SK-N-SH (cell line): ENCODE measurements at regions not wholly inside any gene's neighbourhood (a gene's known extent, or its start where the extent isn't known, plus 50 kb on each side); places are given as distances from the start of the nearest gene placed in this dataset.

Experiments used
- CTCF ChIA-PET: fragments of 300-600, 350-600 bp; formaldehyde crosslinking; extraction: SDS; loops from one replicate; lab custom pipeline; 2021; lab: Yijun Ruan, JAX
- POLR2A ChIA-PET: fragments of 350-600 bp; sonication (Branson Sonifier 250); formaldehyde crosslinking; extraction: SDS; loops from one replicate; lab custom pipeline; 2020; ENCODE audit warnings: antibody characterized with exemption, inconsistent platforms; lab: Yijun Ruan, JAX
- DNase-seq: peaks from one replicate; pipeline ENCODE4 v3.0.0; 2012
- H2AFZ ChIP-seq: fragments of 200-600 bp; sonication (generic); 2 replicates; pipeline ENCODE4 v1.8.1; 2016; ENCODE audit warnings: antibody characterized with exemption, mild to moderate bottlenecking, low read depth
- H3F3A ChIP-seq: fragments of 200-600 bp; sonication (generic); replicated peaks from 2 replicates; pipeline ENCODE3; 2016; ENCODE audit warnings: antibody characterized with exemption, mild to moderate bottlenecking; ENCODE audit not compliant: insufficient read depth
- H3K27ac ChIP-seq, 2 experiments: fragments of 200-500 bp in 1 of 2; fragments of 200-600 bp in 1 of 2; sonication (Bioruptor generic) in 1 of 2; sonication (generic), shearing (Covaris generic) in 1 of 2; 2 replicates each; pipeline versions ENCODE4 v1.5.1 to v1.6.1; 2014 to 2016; ENCODE audit warnings: low read depth in 2 of 2, inconsistent platforms in 1 of 2, low read length in 1 of 2, mild to moderate bottlenecking in 1 of 2, mixed read lengths in 1 of 2
- H3K27me3 ChIP-seq: fragments of 200-600 bp; sonication (generic), shearing (Covaris generic); 2 replicates; pipeline ENCODE4 v1.6.1; 2016; ENCODE audit warnings: mixed run types; ENCODE audit not compliant: insufficient read depth
- H3K36me3 ChIP-seq, 2 experiments: fragments of 200-500 bp in 1 of 2; fragments of 200-600 bp in 1 of 2; sonication (Bioruptor generic) in 1 of 2; sonication (generic) in 1 of 2; replicated peaks in 1 of 2; 2 replicates each; pipeline versions ENCODE3 to v1.5.1; 2014 to 2016; ENCODE audit warnings: low read length in 1 of 2, mild to moderate bottlenecking in 1 of 2; ENCODE audit not compliant: insufficient read depth in 2 of 2, control insufficient read depth in 1 of 2
- H3K4me1 ChIP-seq, 2 experiments: fragments of 200-500 bp in 1 of 2; fragments of 200-600 bp in 1 of 2; sonication (Bioruptor generic) in 1 of 2; sonication (generic), shearing (Covaris generic) in 1 of 2; 2 replicates each; pipeline versions ENCODE4 v1.5.1 to v1.6.1; 2014 to 2016; ENCODE audit warnings: low read depth in 1 of 2, low read length in 1 of 2, mixed run types in 1 of 2; ENCODE audit not compliant: insufficient read depth in 2 of 2, control insufficient read depth in 1 of 2
- H3K4me2 ChIP-seq: fragments of 200-600 bp; sonication (generic), shearing (Covaris generic); 2 replicates; pipeline ENCODE4 v1.6.1; 2017; ENCODE audit warnings: mixed run types
- H3K4me3 ChIP-seq, 2 experiments: fragments of 200-500 bp in 1 of 2; fragments of 200-600 bp in 1 of 2; sonication (Bioruptor generic) in 1 of 2; sonication (generic), shearing (Covaris generic) in 1 of 2; 2 replicates each; pipeline versions ENCODE4 v1.5.1 to v1.8.1; 2014 to 2016; ENCODE audit warnings: low read depth in 2 of 2, inconsistent platforms in 1 of 2, low read length in 1 of 2, mild to moderate bottlenecking in 1 of 2, mixed read lengths in 1 of 2, moderate library complexity in 1 of 2
- H3K79me2 ChIP-seq: fragments of 200-600 bp; sonication (generic); 2 replicates; pipeline ENCODE4 v1.8.1; 2017; ENCODE audit warnings: mild to moderate bottlenecking; ENCODE audit not compliant: insufficient read depth
- H3K9ac ChIP-seq: fragments of 200-600 bp; sonication (generic); 2 replicates; pipeline ENCODE4 v1.6.1; 2017; ENCODE audit warnings: mixed run types
- H3K9me2 ChIP-seq: fragments of 200-600 bp; sonication (generic); 2 replicates; pipeline ENCODE4 v1.6.1; 2017; ENCODE audit warnings: mixed run types
- H3K9me3 ChIP-seq: fragments of 200-600 bp; sonication (generic); 2 replicates; pipeline ENCODE4 v1.6.1; 2017; ENCODE audit warnings: mixed run types, mild to moderate bottlenecking, moderate library complexity
- H4K20me1 ChIP-seq: fragments of 200-600 bp; sonication (generic); 2 replicates; pipeline ENCODE4 v1.6.1; 2017; ENCODE audit warnings: mild to moderate bottlenecking, mixed run types; ENCODE audit not compliant: insufficient read depth
- CHD2 ChIP-seq: fragments of 150-350 bp; IDR thresholded peaks from 2 replicates; pipeline ENCODE4 v1.6.1; 2018; ENCODE audit warnings: low read length; ENCODE audit not compliant: partially characterized antibody
- ELF1 ChIP-seq: IDR thresholded peaks from 2 replicates; pipeline ENCODE4 v1.4.0; 2012
- EP300 ChIP-seq, 2 experiments: IDR thresholded peaks; 2 replicates each; pipeline versions ENCODE4 v1.4.0 to v1.6.1; 2012; ENCODE audit warnings: borderline replicate concordance in 1 of 2, low read depth in 1 of 2, low read length in 1 of 2
- EZH2phosphoT487 ChIP-seq: fragments of 200-600 bp; sonication (generic); IDR thresholded peaks from 2 replicates; pipeline ENCODE4 v1.6.1; 2017; ENCODE audit warnings: low read depth, mixed run types, mild to moderate bottlenecking, antibody characterized with exemption, moderate library complexity, borderline replicate concordance
- FOSL2 ChIP-seq: IDR thresholded peaks from 2 replicates; pipeline ENCODE4 v1.4.0; 2012; ENCODE audit warnings: low read depth, mild to moderate bottlenecking, moderate library complexity, borderline replicate concordance
- FOXJ3 ChIP-seq: sonication (generic); formaldehyde crosslinking; IDR thresholded peaks from 2 replicates; pipeline ENCODE4 v1.5.1; 2020; ENCODE audit warnings: mild to moderate bottlenecking, missing genetic modification reagents
- FOXM1 ChIP-seq: IDR thresholded peaks from 2 replicates; pipeline ENCODE4 v1.4.0; 2012; ENCODE audit warnings: low read depth, mild to moderate bottlenecking
- IRF3 ChIP-seq: fragments of 150-350 bp; IDR thresholded peaks from 2 replicates; pipeline ENCODE4 v1.6.1; 2016; ENCODE audit warnings: mild to moderate bottlenecking, low read depth, low read length
- MAX ChIP-seq: IDR thresholded peaks from 2 replicates; pipeline ENCODE4 v1.4.0; 2012; ENCODE audit warnings: low read depth
- MEF2A ChIP-seq: IDR thresholded peaks from 2 replicates; pipeline ENCODE4 v1.4.0; 2012; ENCODE audit warnings: low read depth, borderline replicate concordance
- NFIC ChIP-seq: IDR thresholded peaks from 2 replicates; pipeline ENCODE4 v1.4.0; 2012; ENCODE audit warnings: borderline replicate concordance
- NRF1 ChIP-seq: IDR thresholded peaks from 2 replicates; pipeline ENCODE4 v1.6.1; 2012; ENCODE audit warnings: low read depth, mild to moderate bottlenecking, low read length
- PBX3 ChIP-seq: IDR thresholded peaks from 2 replicates; pipeline ENCODE4; 2012
- POLR2AphosphoS5 ChIP-seq: IDR thresholded peaks from 2 replicates; pipeline ENCODE4 v1.6.1; 2012; ENCODE audit warnings: low read depth, low read length
- RAD21 ChIP-seq: IDR thresholded peaks from 2 replicates; pipeline ENCODE4 v1.6.1; 2012; ENCODE audit warnings: mild to moderate bottlenecking, low read length
- RCOR1 ChIP-seq: fragments of 150-350 bp; IDR thresholded peaks from 2 replicates; pipeline ENCODE4 v1.6.1; 2017; ENCODE audit warnings: antibody characterized with exemption, low read length
- REST ChIP-seq: IDR thresholded peaks from 2 replicates; pipeline ENCODE4 v1.6.1; 2012; ENCODE audit warnings: mild to moderate bottlenecking, low read depth, low read length, moderate library complexity
- RFX5 ChIP-seq: IDR thresholded peaks from 2 replicates; pipeline ENCODE4 v1.6.1; 2012; ENCODE audit warnings: mild to moderate bottlenecking, improper control_type of control experiment, low read length
- SIN3A ChIP-seq: IDR thresholded peaks from 2 replicates; pipeline ENCODE4 v1.6.1; 2012; ENCODE audit warnings: low read depth, mild to moderate bottlenecking, low read length, moderate library complexity, borderline replicate concordance
- SMC3 ChIP-seq: IDR thresholded peaks from 2 replicates; pipeline ENCODE4 v1.6.1; 2012; ENCODE audit warnings: low read depth, low read length, improper control_type of control experiment
- TAF1 ChIP-seq: IDR thresholded peaks from 2 replicates; pipeline ENCODE4 v1.6.1; 2012; ENCODE audit warnings: low read depth, mild to moderate bottlenecking, low read length, moderate library complexity, borderline replicate concordance
- TCF12 ChIP-seq: IDR thresholded peaks from 2 replicates; pipeline ENCODE4 v1.4.0; 2012
- TEAD4 ChIP-seq: IDR thresholded peaks from 2 replicates; pipeline ENCODE4 v1.4.0; 2012; ENCODE audit warnings: mild to moderate bottlenecking, borderline replicate concordance; ENCODE audit not compliant: insufficient read depth
- USF1 ChIP-seq: IDR thresholded peaks from 2 replicates; pipeline ENCODE4 v1.4.0; 2012; ENCODE audit warnings: low read depth, borderline replicate concordance
- WGBS: methylation state at CpG from one replicate; pipeline ENCODE4 v1.1.6; 2017; ENCODE audit warnings: low lambda C conversion rate; 5-methylcytosine and 5-hydroxymethylcytosine counted together

GRCh38 chr13:79937311-79937710 lies 403.6 kb downstream of the SPRY2 start (continued):
- TF ChIP-seq CHD2 = no peak
- TF ChIP-seq NFIC = no peak
- no peak for TF ChIP-seq TAF1
- TF ChIP-seq SMC3 = no peak
- TF ChIP-seq NRF1 = no peak
- no peak for TF ChIP-seq RAD21
- no peak for TF ChIP-seq FOXJ3 (CRISPR knock-in tag)

GRCh38 chr13:79936368-79937136 lies 404.4 kb downstream of the SPRY2 start:
- peak overlapping the region; percentile 67 for H2AFZ ChIP-seq
- H3K27me3 ChIP-seq = no peaks in the 10 kb centered on the region
- H3K79me2 ChIP-seq = no peaks in the 10 kb centered on the region
- ChIA-PET CTCF (interaction anchor here (0.7 to 1.7 kb wide), 6 partner anchors 22 to 512 kb away, joined by 3 to 6 read pairs (median 4); no protein-coding TSS in a partner anchor), POLR2A (interaction anchor here (0.7 to 1.7 kb wide), 5 partner anchors 21 to 404 kb away, joined by 3 to 9 read pairs (median 6); partner anchors contain the start of gene SPRY2)
- H3K9me3 ChIP-seq = no peaks in the 10 kb centered on the region
- DNase-seq = peak; percentile 61
- H3K4me3 ChIP-seq = 0 out of 4 replicates have a peak overlapping the region, but pooled peaks of 1 of the 2 experiments have one; percentile 9
- peaks cover 31% of the 10 kb centered on the region for H3F3A ChIP-seq
- H3K9me2 ChIP-seq = no peaks in the 10 kb centered on the region
- peak overlapping the region; percentile 74 for H3K9ac ChIP-seq
- peaks cover 26 to 37% of the 10 kb centered on the region in 2 experiments for H3K4me1 ChIP-seq
- H3K4me2 ChIP-seq = peak overlapping the region; percentile 57
- WGBS = 7% methylated on average over 12 of the region's 12 CpGs
- no peaks in the 10 kb centered on the region for H4K20me1 ChIP-seq
- H3K27ac ChIP-seq = peak overlapping the region; percentile 97 to 100
- H3K36me3 ChIP-seq = no peaks in the 10 kb centered on the region
- TF ChIP-seq NRF1 (no peak), USF1 (no peak), TCF12 (peak; percentile 90), MAX (peak; percentile 79), EZH2phosphoT487 (no peak), RFX5 (0 out of 2 replicates have a peak, but pooled peaks have one; percentile 53), RCOR1 (peak; percentile 86), FOXJ3 (CRISPR knock-in tag) (peak; percentile 73), POLR2AphosphoS5 (peak; percentile 44), MEF2A (peak; percentile 95), FOSL2 (peak; percentile 98), RAD21 (peak; percentile 45), SIN3A (no peak), TEAD4 (peak; percentile 97), ELF1 (peak; percentile 48), PBX3 (peak; percentile 83), CHD2 (peak; percentile 81), FOXM1 (peak; percentile 96), REST (no peak), EP300 (IDR thresholded peaks at IDR 0.05; ENCODE audit: borderline replicate concordance in 1 of 2, low read depth in 1 of 2, low read length in 1 of 2) (peak; percentile 97 to 98), NFIC (peak; percentile 92), IRF3 (no peak)
